Activated CD4-positive, alpha-beta T cell treated with anti-CD3 and anti-CD28 coated beads, Interleukin-2, amount 10 ng/mL, durations not matched to agents 24 days and 14 days (primary cell): ENCODE measurements at regions not wholly inside any gene's neighbourhood (a gene's known extent, or its start where the extent isn't known, plus 50 kb on each side); places are given as distances from the start of the nearest gene placed in this dataset.

Experiments
- DNase-seq: peaks from one replicate; pipeline ENCODE4 v3.0.0; 2022
- H3K27ac Mint-ChIP-seq: one replicate; pipeline ENCODE4 v1.8.0; 2022; ENCODE audit warnings: mild to moderate bottlenecking, mixed read lengths
- H3K27me3 Mint-ChIP-seq: one replicate; pipeline ENCODE4 v1.8.0; 2022; ENCODE audit warnings: mixed read lengths
- H3K36me3 Mint-ChIP-seq: one replicate; pipeline ENCODE4 v1.8.0; 2022; ENCODE audit warnings: low read depth, mild to moderate bottlenecking, mixed read lengths
- H3K4me1 Mint-ChIP-seq: one replicate; pipeline ENCODE4 v1.8.0; 2021; ENCODE audit warnings: mixed read lengths
- H3K4me3 Mint-ChIP-seq: one replicate; pipeline ENCODE4 v1.8.0; 2022; ENCODE audit warnings: mild to moderate bottlenecking, moderate library complexity, mixed read lengths
- H3K9me3 Mint-ChIP-seq: one replicate; pipeline ENCODE4 v1.8.0; 2021; ENCODE audit warnings: mixed read lengths
- intact Hi-C: fragments of 100-400 bp; cut with micrococcal nuclease; formaldehyde crosslinking; loops from one replicate; pipeline ENCODE4 v1.15.1; 2023

DNA sequence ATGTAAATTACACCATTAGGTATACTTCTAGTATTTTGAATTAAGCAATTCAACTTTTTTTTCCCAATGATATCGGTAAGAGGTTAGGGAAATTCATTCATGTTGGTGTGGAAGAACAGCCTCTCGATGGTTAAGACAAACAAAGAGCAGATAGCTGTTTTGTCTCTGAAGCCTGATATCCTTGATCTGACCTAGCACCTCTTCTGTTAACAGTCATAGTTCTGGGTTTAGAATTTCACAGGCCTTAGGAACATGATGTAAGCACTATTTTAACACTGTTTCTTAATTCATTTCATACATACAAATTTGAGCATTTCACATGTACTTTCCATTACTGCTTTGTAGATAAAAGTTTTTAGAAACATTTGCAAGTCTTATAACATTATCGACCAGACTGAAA lies 367.5 kb upstream of the ZNF385D start:
- intact Hi-C loops, result loop anchor here (5.0 kb wide), 1 partner anchor 1776 kb away; no protein-coding TSS in a partner anchor

DNA sequence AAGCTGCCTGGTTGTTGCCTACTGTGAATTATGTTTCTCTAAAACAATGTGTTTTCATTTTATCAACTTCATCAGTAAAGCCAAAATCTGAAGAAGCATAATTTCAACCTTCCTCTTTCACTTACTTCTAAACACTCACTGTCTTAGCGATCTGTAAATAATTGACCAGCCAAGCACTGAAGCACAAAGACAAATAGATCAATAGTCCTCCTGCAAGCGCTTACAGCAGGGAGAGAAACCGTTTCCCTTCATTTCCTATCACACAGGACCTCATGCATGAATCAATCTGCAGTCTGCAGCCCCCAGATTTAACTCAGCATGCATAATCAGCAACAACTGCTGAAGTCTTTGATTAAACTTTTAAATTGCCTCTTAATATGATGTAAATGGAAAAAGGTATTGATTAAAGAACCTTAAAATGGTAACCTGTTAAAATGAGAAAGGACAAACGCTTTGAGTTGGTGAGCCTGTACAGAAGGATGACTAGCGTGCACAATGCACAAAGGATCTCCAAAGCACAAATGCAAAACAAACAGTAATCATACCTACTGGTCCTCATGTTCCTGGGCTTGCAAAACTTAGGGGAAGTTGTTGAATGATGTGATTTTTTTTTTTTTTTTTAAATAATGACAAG lies 370.2 kb upstream of the ZNF385D start:
- H3K4me1 Mint-ChIP-seq, result no peaks in the 10 kb centered on the region
- no peak for DNase-seq
- no peaks in the 10 kb centered on the region for H3K27me3 Mint-ChIP-seq
- intact Hi-C loops, result no loop called here
- no peak overlapping the region for H3K27ac Mint-ChIP-seq
- no peaks in the 10 kb centered on the region for H3K36me3 Mint-ChIP-seq
- H3K4me3 Mint-ChIP-seq, result no peak overlapping the region
- H3K9me3 Mint-ChIP-seq, result no peaks in the 10 kb centered on the region

More for the DNA sequence above, 367.5 kb upstream of the ZNF385D start:
- DNase-seq, result no peak
- no peaks in the 10 kb centered on the region for H3K36me3 Mint-ChIP-seq
- no peaks in the 10 kb centered on the region for H3K9me3 Mint-ChIP-seq
- no peaks in the 10 kb centered on the region for H3K4me1 Mint-ChIP-seq
- H3K27ac Mint-ChIP-seq, result no peak overlapping the region
- H3K27me3 Mint-ChIP-seq, result no peaks in the 10 kb centered on the region
- H3K4me3 Mint-ChIP-seq, result no peak overlapping the region

DNA sequence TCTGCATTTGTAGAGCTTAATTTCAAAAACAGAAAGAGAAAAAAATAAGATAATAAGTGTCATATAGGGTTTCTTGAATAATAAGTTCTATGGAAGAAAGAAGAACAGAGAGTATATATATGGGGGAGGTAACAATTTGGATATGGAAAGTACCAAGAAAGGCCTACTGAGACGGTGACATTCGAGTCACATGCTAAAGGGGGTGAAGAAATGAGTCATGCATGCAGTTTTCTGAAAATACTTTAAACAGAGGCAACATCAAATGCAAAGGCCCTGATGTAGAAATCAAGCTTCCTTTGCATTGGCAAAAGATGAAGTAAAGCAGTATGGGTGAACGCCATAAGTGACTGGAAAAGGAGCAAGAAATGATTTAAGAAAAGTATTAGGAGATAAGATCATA lies 371.6 kb upstream of the ZNF385D start:
- no peaks in the 10 kb centered on the region for H3K4me1 Mint-ChIP-seq
- H3K4me3 Mint-ChIP-seq, result no peak overlapping the region
- H3K9me3 Mint-ChIP-seq, result no peaks in the 10 kb centered on the region

DNA sequence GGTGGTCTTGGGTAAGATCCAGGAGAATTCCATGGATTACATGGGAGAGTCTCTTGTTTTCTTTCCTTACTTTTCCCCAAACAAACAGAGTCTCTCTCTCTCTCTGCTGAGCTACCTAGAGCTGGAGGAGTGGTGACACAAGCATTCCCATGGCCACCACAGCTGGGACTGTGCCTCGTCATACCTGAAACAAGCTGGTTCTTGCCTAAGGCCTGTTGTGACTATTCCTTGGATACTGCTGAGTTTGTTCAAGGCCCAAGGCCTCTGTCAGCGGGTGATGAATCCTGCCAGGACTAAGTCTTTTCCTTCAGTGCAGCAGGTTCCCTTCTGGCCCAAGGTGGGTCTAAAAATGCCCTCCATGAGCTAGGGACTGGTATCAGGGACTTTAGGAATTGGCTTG lies 378.1 kb upstream of the ZNF385D start:
- H3K27ac Mint-ChIP-seq, result no peak overlapping the region

More for the DNA sequence above, 371.6 kb upstream of the ZNF385D start:
- Mint-ChIP-seq H3K36me3 (no peaks in the 10 kb centered on the region), H3K27ac (no peak overlapping the region), H3K27me3 (no peaks in the 10 kb centered on the region)
- DNase-seq, result no peak
- intact Hi-C loops, result no loop called here

DNA sequence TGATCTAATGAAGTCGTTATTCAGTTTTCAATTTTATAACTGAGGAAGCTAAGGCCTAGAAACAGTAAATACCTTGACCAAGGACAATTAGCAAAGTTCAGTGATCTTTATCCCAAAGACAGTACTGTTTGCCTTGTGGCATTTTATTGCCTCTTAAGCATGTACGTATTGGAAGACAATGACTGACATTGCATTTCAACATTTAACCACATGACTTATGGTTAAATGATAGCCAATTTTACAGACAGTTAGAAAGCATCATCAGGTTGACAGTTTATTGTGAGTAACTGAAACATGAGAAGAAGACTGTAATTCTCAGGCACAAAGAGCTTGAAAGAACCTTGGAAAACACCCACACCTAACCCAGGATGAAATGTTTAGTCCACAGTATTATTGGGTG lies 390.8 kb upstream of the ZNF385D start:
- Mint-ChIP-seq H3K36me3 (no peaks in the 10 kb centered on the region), H3K27ac (no peak overlapping the region), H3K9me3 (no peaks in the 10 kb centered on the region), H3K27me3 (no peaks in the 10 kb centered on the region), H3K4me1 (no peaks in the 10 kb centered on the region), H3K4me3 (no peak overlapping the region)
- intact Hi-C loops, result no loop called here
- DNase-seq, result no peak

More for the DNA sequence above, 378.1 kb upstream of the ZNF385D start:
- intact Hi-C loops, result no loop called here
- Mint-ChIP-seq H3K4me3 (no peak overlapping the region), H3K9me3 (no peaks in the 10 kb centered on the region), H3K4me1 (no peaks in the 10 kb centered on the region), H3K36me3 (no peaks in the 10 kb centered on the region), H3K27me3 (no peaks in the 10 kb centered on the region)
- DNase-seq, result no peak

DNA sequence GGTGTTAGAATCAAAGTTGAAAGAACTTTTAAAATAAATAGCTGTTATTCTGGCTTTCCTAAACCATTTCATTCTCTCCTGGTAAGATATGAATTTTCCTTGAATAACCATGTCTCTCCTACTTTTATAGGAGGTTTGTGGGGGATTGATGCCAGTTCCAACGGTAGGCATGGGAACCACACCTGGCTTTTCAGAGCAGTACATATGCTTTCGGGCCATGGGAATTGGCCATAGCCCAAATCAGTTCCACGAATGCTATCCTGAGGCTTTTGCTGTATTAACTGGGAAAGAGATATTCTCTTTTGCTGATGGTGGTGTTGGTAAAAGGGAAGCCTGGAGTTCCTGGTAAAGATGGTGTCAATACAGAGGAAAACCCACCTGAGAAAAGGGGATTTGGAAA lies 396.2 kb upstream of the ZNF385D start:
- Mint-ChIP-seq H3K27ac (no peak overlapping the region), H3K27me3 (no peaks in the 10 kb centered on the region), H3K36me3 (no peaks in the 10 kb centered on the region), H3K4me1 (no peaks in the 10 kb centered on the region), H3K9me3 (no peaks in the 10 kb centered on the region), H3K4me3 (no peak overlapping the region)
- no peak for DNase-seq
- intact Hi-C loops, result no loop called here

DNA sequence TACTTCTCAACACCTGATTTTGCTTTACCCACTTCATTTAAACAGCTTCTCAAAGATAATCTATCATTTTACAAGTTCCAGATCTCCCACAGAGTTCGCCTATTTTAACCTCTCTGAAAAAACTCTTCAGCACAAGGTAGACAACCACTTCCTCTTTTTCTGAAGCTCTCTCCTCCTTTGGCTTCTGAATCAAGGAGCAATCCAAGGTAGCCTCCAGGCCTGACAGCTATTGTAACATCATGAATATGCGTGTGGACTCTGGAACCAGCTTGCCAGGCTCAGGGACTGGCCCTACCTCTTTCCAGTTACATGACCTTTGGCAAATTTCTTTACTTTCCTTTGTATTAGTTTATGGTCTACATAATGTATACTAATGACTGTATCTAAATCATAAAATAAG lies 405.9 kb upstream of the ZNF385D start:
- H3K27ac Mint-ChIP-seq, result no peak overlapping the region
- H3K9me3 Mint-ChIP-seq, result no peaks in the 10 kb centered on the region
- no peak overlapping the region for H3K4me3 Mint-ChIP-seq
- no peaks in the 10 kb centered on the region for H3K4me1 Mint-ChIP-seq
- H3K27me3 Mint-ChIP-seq, result no peaks in the 10 kb centered on the region
- no peak for DNase-seq
- H3K36me3 Mint-ChIP-seq, result no peaks in the 10 kb centered on the region
- intact Hi-C loops, result no loop called here

DNA sequence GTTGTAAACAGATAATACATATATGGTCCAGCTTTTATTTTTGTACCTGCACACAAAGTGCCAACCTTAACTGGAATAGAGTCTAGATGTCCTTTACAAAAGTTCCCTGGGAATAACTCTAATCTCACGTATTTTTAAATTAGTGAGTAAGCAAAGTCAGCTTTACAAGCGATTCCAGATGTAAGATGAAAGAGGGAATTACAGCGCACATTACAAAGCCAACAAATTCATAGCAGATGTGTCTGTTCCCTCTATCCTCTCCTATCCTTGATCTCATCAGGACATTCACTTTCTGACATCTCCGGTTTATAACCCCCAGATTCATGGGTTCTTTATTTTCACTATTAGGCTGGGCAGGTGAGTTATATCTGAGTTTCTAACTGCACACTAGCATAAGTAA lies 406.8 kb upstream of the ZNF385D start:
- no peaks in the 10 kb centered on the region for H3K4me1 Mint-ChIP-seq
- no peak overlapping the region for H3K27ac Mint-ChIP-seq
- no peak for DNase-seq
- no peaks in the 10 kb centered on the region for H3K36me3 Mint-ChIP-seq
- H3K27me3 Mint-ChIP-seq, result no peaks in the 10 kb centered on the region
- intact Hi-C loops, result no loop called here
- H3K9me3 Mint-ChIP-seq, result no peaks in the 10 kb centered on the region
- no peak overlapping the region for H3K4me3 Mint-ChIP-seq

DNA sequence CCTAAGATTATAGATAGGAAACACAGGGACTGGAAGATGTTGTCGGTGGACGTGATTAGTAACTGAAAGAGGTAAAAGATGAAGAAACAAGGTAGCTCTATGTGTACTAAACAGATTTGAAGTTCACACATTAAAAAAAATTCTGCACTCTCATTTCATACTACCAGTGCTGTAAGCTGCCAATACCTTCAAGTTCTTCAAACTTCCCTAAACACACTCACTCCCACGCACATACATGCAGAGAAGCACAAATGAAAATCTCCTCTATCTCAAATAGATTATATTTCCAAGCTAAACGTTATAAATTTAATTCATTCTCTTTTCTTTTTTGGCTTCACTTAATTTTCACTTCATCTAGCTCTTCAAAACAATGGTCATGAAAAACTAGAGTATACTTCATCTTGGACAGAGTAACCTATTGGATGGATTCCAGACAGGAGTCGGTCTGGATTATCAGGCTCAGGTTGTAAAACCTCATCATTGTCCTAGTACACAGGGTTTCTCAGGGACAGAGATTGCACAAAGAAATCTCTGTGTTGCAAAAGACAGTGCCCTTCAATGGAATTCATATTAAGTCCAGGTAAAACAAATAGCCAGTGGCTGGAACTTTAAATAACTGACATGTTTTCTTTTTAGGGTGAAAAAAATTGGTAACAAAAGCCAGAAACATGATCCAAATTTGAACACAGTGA lies 408.1 kb upstream of the ZNF385D start:
- Mint-ChIP-seq H3K27ac (no peak overlapping the region), H3K4me1 (no peaks in the 10 kb centered on the region), H3K36me3 (no peaks in the 10 kb centered on the region), H3K4me3 (no peak overlapping the region), H3K27me3 (no peaks in the 10 kb centered on the region), H3K9me3 (no peaks in the 10 kb centered on the region)
- intact Hi-C loops, result no loop called here
- no peak for DNase-seq

DNA sequence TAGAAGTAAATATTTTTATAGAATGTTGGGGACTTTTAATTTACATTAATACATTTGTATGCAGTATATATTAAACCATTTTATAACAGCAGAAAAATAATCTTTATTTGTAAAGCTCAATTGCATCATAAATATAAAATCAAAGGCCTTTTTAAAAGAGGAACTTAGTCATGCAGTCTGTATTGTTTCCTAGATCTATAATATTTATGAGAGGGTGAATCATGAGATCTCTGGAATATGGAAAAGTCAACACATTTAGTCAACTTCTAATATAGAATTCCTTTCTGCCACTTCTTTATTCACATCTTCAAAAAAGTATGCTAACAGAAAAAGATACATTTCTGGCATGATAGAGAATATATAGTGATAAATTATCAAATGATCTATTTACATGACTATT lies 410.3 kb upstream of the ZNF385D start:
- no peaks in the 10 kb centered on the region for H3K27me3 Mint-ChIP-seq
- no peak for DNase-seq
- no peak overlapping the region for H3K27ac Mint-ChIP-seq
- no peaks in the 10 kb centered on the region for H3K9me3 Mint-ChIP-seq
- no peak overlapping the region for H3K4me3 Mint-ChIP-seq
- intact Hi-C loops, result no loop called here
- H3K4me1 Mint-ChIP-seq, result no peaks in the 10 kb centered on the region
- no peaks in the 10 kb centered on the region for H3K36me3 Mint-ChIP-seq

DNA sequence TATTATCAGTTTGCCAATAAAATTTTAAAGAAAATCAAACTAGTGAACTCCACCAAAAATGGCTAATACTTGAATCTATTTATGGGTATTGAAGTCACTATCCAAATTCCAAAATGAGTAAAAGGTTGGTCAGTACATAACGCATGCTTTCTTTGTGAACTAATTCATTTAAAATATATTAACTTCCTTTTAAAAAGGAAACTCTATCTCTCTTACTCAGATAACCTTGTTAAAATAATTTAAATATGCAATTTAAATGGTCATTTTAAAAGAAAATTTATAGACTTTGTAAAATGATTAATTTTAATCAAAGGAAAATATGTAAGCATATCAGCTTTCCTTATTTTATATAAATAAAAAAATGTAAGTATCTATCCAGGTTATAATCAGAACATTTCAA lies 419.4 kb upstream of the ZNF385D start:
- no peaks in the 10 kb centered on the region for H3K27me3 Mint-ChIP-seq
- H3K4me3 Mint-ChIP-seq, result no peak overlapping the region
- no peak for DNase-seq
- H3K36me3 Mint-ChIP-seq, result no peaks in the 10 kb centered on the region
- H3K4me1 Mint-ChIP-seq, result no peaks in the 10 kb centered on the region
- intact Hi-C loops, result no loop called here
- no peak overlapping the region for H3K27ac Mint-ChIP-seq
- no peaks in the 10 kb centered on the region for H3K9me3 Mint-ChIP-seq

DNA sequence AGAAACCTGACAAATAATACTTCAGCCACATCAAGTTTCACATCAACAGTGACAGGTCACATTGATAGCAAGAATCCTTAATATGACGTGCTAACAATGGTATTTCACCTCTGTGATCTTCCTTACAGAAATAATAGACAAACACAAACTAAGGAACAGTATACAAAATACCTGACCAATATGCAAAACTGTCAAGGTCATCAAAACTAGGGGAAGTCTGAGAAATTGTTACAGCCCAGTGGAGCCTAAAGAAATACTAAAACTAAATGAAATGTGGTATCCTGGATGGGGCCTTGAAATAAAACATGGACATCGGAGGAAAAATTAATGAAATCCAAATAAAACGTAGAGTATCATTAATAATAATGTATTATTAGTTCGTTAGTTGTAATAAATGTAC lies 422.0 kb upstream of the ZNF385D start:
- H3K27ac Mint-ChIP-seq, result no peak overlapping the region

DNA sequence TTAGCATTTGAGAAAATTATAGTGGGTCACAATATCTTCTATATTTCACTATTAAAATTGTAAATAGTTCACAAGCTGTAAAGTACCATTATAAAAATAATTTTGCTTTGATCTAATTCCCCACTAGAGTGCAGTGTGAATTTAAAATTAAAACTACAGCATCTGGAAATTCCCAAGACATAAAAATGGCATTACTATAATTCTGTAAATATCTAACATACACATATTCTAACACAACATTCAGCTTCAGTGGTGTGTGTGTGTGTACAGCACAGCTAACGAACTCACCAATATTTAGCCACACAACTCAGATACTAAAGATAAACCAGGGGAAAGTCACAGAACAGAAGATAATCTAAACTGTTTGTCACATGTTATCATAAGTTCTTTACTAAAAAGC lies 424.9 kb upstream of the ZNF385D start:
- intact Hi-C loops, result no loop called here
- Mint-ChIP-seq H3K27ac (no peak overlapping the region), H3K4me1 (no peaks in the 10 kb centered on the region), H3K9me3 (no peaks in the 10 kb centered on the region), H3K4me3 (no peak overlapping the region), H3K27me3 (no peaks in the 10 kb centered on the region), H3K36me3 (no peaks in the 10 kb centered on the region)
- DNase-seq, result no peak

More for the DNA sequence above, 422.0 kb upstream of the ZNF385D start:
- no peaks in the 10 kb centered on the region for H3K36me3 Mint-ChIP-seq
- no peak for DNase-seq
- H3K4me1 Mint-ChIP-seq, result no peaks in the 10 kb centered on the region
- intact Hi-C loops, result no loop called here
- H3K9me3 Mint-ChIP-seq, result no peaks in the 10 kb centered on the region
- H3K27me3 Mint-ChIP-seq, result no peaks in the 10 kb centered on the region
- H3K4me3 Mint-ChIP-seq, result no peak overlapping the region

DNA sequence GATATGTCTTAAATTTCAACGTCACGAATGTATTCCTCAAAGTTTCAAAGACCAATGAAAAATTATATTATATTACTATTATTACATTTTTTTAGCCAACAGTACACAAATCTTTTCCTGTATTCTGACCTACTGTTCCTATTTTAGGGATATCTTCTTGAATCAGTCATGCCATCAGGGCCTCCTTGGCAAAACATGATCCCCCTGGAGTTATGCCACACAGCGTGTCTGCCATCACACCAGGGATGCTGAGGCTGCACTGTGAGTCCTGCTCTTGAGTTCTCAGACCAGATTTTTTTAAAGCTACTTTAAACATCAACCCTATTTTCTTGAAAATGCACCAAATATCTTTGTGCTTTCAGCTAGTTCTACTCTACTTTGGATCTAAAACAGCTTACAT lies 425.9 kb upstream of the ZNF385D start:
- H3K9me3 Mint-ChIP-seq, result no peaks in the 10 kb centered on the region
- H3K36me3 Mint-ChIP-seq, result no peaks in the 10 kb centered on the region
- intact Hi-C loops, result no loop called here
- no peak overlapping the region for H3K4me3 Mint-ChIP-seq
- no peak overlapping the region for H3K27ac Mint-ChIP-seq
- DNase-seq, result no peak
- no peaks in the 10 kb centered on the region for H3K27me3 Mint-ChIP-seq
- no peaks in the 10 kb centered on the region for H3K4me1 Mint-ChIP-seq

DNA sequence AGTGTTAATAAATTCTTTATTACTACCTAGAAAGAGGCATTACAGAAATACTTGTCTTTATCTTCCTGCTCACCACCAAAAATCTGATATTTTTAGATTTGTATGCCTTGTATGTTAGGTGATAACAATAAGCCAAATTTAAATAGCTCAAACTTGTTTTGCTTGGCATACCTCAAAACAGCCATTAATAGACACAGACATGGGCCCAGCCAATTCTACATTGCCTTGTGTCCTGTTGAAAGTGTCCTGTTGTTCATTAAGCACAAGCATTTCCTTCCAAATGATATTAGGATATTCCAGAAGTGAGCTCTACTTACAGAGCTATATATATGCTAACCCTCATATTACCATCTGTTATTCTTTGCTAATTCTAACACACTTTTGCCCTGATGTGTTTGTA lies 438.6 kb upstream of the ZNF385D start:
- Mint-ChIP-seq H3K4me3 (no peak overlapping the region), H3K36me3 (no peaks in the 10 kb centered on the region), H3K27me3 (no peaks in the 10 kb centered on the region), H3K4me1 (no peaks in the 10 kb centered on the region), H3K27ac (no peak overlapping the region), H3K9me3 (no peaks in the 10 kb centered on the region)
- no peak for DNase-seq
- intact Hi-C loops, result no loop called here
